Right lobe of liver (tissue), 6 donors: ENCODE measurements at regions not wholly inside any gene's neighbourhood (a gene's known extent, or its start where the extent isn't known, plus 50 kb on each side); places are given as distances from the start of the nearest gene placed in this dataset.

Experiments used
- ATAC-seq, 4 donors: fragments of 200-7000 bp; cut with Tn5 transposase; one replicate each; pipeline ENCODE4 v1.9.1; 2020; ENCODE audit warnings: mild to moderate bottlenecking in 4 of 4, moderate library complexity in 4 of 4
- DNase-seq, 3 donors: peaks; one replicate each; pipeline ENCODE4 v3.0.0-alpha.2; 2020
- H3K27ac ChIP-seq, 3 donors: fragments of 200-600 bp; one replicate each; pipeline ENCODE4 v1.8.0; 2022
- H3K27me3 ChIP-seq, 2 donors: fragments of 200-600 bp; one replicate each; pipeline ENCODE4 v1.8.0; 2022
- H3K36me3 ChIP-seq, 4 donors: fragments of 200-600 bp; sonication (generic) in 1 of 4; one replicate each; pipeline versions ENCODE4 v1.5.1 to v1.8.0; 2017 to 2022; ENCODE audit warnings: control low read depth in 1 of 4
- H3K4me1 ChIP-seq, 4 donors: fragments of 200-600 bp; sonication (generic) in 1 of 4; one replicate each; pipeline versions ENCODE4 v1.5.1 to v1.8.0; 2017 to 2022; ENCODE audit warnings: control low read depth in 1 of 4
- H3K4me3 ChIP-seq, 3 donors: fragments of 200-600 bp; one replicate each; pipeline ENCODE4 v1.8.0; 2022
- H3K9me3 ChIP-seq, 4 donors: fragments of 200-600 bp; sonication (generic) in 1 of 4; one replicate each; pipeline versions ENCODE4 v1.5.1 to v1.8.0; 2017 to 2022; ENCODE audit warnings: control low read depth in 1 of 4
- CTCF ChIP-seq, 4 donors: fragments of 200-600 bp in 3 of 4; fragments of 450-650 bp in 1 of 4; IDR thresholded peaks; one replicate each; pipeline versions ENCODE4 v1.5.1 to v1.8.0; 2016 to 2022; ENCODE audit warnings: antibody characterized with exemption in 4 of 4, mild to moderate bottlenecking in 2 of 4
- POLR2A ChIP-seq: fragments of 450-650 bp; IDR thresholded peaks from one replicate; pipeline ENCODE4 v1.6.1; 2017; ENCODE audit warnings: antibody characterized with exemption, mild to moderate bottlenecking
- WGBS: methylation state at CpG from one replicate; pipeline ENCODE4 v1.1.6; 2018; ENCODE audit warnings: low coverage, low lambda C conversion rate; ENCODE audit not compliant: insufficient coverage; ENCODE audit errors: missing lambda C conversion rate; 5-methylcytosine and 5-hydroxymethylcytosine counted together
- intact Hi-C, 2 donors: fragments of 100-400 bp; cut with DNase I; formaldehyde crosslinking; loops; one replicate each; pipeline versions ENCODE4 v1.11.2 to v1.14.1; 2022
- donor health status: DM: no; HTN: yes; CAD: no.
- donor health status: DM: no; HTN: no; CAD: no.
- donor health status: DM: no; HTN: no; CAD: no.
- donor health status: DM: no; HTN: yes; CAD: no.
- donor health status: DM: no; HTN: yes; CAD: no.

- no peak for DNase-seq
- Histone ChIP-seq H3K4me1 (no peaks in the 10 kb centered on the region), H3K27me3 (no peaks in the 10 kb centered on the region), H3K9me3 (no peaks in the 10 kb centered on the region), H3K36me3 (no peaks in the 10 kb centered on the region), H3K4me3 (no peak overlapping the region), H3K27ac (no peak overlapping the region)
- intact Hi-C loops: no loop called here
- WGBS: 70% methylated on average over 4 of the region's 4 CpGs
- TF ChIP-seq CTCF (IDR thresholded peaks at IDR 0.05) (no peak), POLR2A (no peak)
- ATAC-seq: no peak
These were observed 389.7 kb upstream of the ATP5MC3 start for GRCh38 chr2:175571078-175571653.

DNA sequence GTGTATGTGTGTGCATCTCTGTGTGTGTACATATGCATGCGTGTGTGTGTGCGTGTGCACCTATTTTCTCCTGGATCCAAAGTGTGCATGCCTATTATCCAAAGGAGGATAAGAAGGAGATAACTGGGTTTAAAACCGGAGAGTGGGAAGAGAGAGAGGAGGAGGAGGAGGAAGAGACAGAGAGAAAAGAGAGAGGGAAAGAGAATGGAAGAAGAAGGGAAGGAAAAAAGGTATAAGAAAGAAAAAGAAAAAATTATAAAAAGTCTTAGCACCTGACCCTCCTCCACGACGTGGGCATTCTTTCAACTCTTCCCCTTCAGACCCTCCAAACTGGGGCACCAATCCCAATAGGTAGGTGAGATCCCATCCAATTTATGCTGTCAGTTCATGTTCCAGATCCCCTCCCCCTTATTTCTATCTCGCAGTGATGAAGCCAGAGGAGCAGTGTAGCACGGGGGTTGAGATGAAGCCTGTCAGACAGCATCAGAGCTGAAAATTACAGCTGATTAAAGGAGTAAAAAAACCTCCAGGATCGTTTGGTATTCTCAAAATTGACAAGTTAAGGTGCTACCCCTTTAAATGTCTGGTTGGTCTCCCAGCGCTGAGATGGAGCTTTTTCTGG is 386.7 kb upstream of the ATP5MC3 start:
- TF ChIP-seq CTCF (IDR thresholded peaks at IDR 0.05) (no peak), POLR2A (no peak)
- Histone ChIP-seq H3K4me1 (no peaks in the 10 kb centered on the region), H3K27ac (no peak overlapping the region), H3K4me3 (peak overlapping the region in 2 of 3 donors; percentile 20 to 45), H3K27me3 (no peaks in the 10 kb centered on the region), H3K36me3 (no peaks in the 10 kb centered on the region), H3K9me3 (no peaks in the 10 kb centered on the region)
- peak in 1 of 4 donors; percentile 24 for ATAC-seq
- intact Hi-C loops: no loop called here
- WGBS: 77% methylated on average over 9 of the region's 9 CpGs
- DNase-seq: no peak

DNA sequence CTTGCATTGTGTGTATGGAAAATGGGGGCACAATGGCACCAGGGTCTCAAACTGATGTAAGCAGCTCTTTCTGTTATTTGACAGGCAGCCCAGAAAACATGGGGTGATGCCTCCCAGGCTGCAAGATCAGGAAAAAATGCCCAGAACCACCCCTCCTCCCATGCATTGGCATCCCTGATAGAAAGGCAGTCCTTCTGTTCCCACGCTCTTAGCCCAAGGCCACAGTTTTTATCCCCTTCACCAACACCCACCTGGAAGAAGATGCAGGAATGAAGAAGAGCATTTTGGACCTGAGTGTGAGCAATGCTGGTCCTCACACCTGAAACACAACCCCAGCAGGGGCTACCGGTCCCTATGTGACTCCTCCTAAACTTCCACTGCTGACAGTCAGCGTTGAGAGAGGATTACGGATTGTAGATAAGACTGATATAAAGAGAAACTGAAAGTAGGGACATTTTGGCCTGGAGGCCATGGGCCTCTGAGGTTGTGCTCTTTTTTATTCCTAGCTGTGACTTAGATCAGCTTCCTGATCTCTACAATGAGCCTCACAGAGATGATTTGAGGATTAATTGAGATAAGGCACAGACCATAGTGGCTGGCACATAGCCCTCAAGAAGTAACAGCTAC is 386.0 kb upstream of the ATP5MC3 start:
- peak; percentile 85 to 98 (median 88) for ATAC-seq
- no peaks in the 10 kb centered on the region for H3K4me1 ChIP-seq
- H3K9me3 ChIP-seq: no peaks in the 10 kb centered on the region
- H3K36me3 ChIP-seq: no peaks in the 10 kb centered on the region
- no peak for DNase-seq
- H3K27me3 ChIP-seq: no peaks in the 10 kb centered on the region
- peak overlapping the region in 2 of 3 donors; percentile 20 to 45 for H3K4me3 ChIP-seq
- 30% methylated on average over 4 of the region's 4 CpGs for WGBS
- intact Hi-C loops: no loop called here
- no peak for TF ChIP-seq POLR2A
- TF ChIP-seq CTCF (IDR thresholded peaks at IDR 0.05): no peak
- no peak overlapping the region for H3K27ac ChIP-seq

GRCh38 chr2:175560521-175561169 is 379.1 kb upstream of the ATP5MC3 start:
- Histone ChIP-seq H3K27me3 (no peaks in the 10 kb centered on the region), H3K4me1 (no peaks in the 10 kb centered on the region), H3K27ac (no peak overlapping the region), H3K36me3 (no peaks in the 10 kb centered on the region), H3K9me3 (no peaks in the 10 kb centered on the region), H3K4me3 (no peak overlapping the region)
- 80% methylated on average over 5 of the region's 5 CpGs for WGBS
- no peak for TF ChIP-seq CTCF (IDR thresholded peaks at IDR 0.05)
- no peak for TF ChIP-seq POLR2A
- ATAC-seq (no peak), DNase-seq (no peak)
- intact Hi-C loops: no loop called here
